Fibroblast of the conjunctiva (primary cell): ENCODE measurements at regions not wholly inside any gene's neighbourhood (a gene's known extent, or its start where the extent isn't known, plus 50 kb on each side); places are given as distances from the start of the nearest gene placed in this dataset.

Experiments used
- DNase-seq: peaks from one replicate; pipeline ENCODE4 v3.0.0-alpha.2; 2010; ENCODE audit warnings: low read depth

- no peak for DNase-seq
Measured at GRCh38 chr11:115845872-115846271, 341.7 kb upstream of the CADM1 start.

- DNase-seq = no peak
Measured at GRCh38 chr11:115843685-115844084, 339.5 kb upstream of the CADM1 start.

- DNase-seq = no peak
Measured at GRCh38 chr11:115843111-115843510, 338.9 kb upstream of the CADM1 start.

GRCh38 chr11:115820026-115820425 is 315.8 kb upstream of the CADM1 start:
- DNase-seq = no peak

- DNase-seq = no peak
Measured at GRCh38 chr11:115819014-115819413, 314.8 kb upstream of the CADM1 start.

GRCh38 chr11:115817844-115818468 is 313.7 kb upstream of the CADM1 start:
- no peak for DNase-seq

- DNase-seq = no peak
Measured at GRCh38 chr11:115808351-115808940, 304.2 kb upstream of the CADM1 start.

GRCh38 chr11:115806056-115806455 is 301.8 kb upstream of the CADM1 start:
- no peak for DNase-seq

- DNase-seq = no peak
Measured at GRCh38 chr11:115803073-115803740, 299.0 kb upstream of the CADM1 start.

GRCh38 chr11:115802641-115803040 is 298.4 kb upstream of the CADM1 start:
- no peak for DNase-seq

- DNase-seq = no peak
Measured at GRCh38 chr11:115792903-115793302, 288.7 kb upstream of the CADM1 start.

- no peak for DNase-seq
Measured at GRCh38 chr11:115787302-115787701, 283.1 kb upstream of the CADM1 start.

- no peak for DNase-seq
Measured at GRCh38 chr11:115784796-115785521, 280.7 kb upstream of the CADM1 start.

GRCh38 chr11:115780646-115781362 is 276.6 kb upstream of the CADM1 start:
- no peak for DNase-seq

GRCh38 chr11:115778928-115779650 is 274.9 kb upstream of the CADM1 start:
- no peak for DNase-seq

GRCh38 chr11:115776916-115777315 is 272.7 kb upstream of the CADM1 start:
- no peak for DNase-seq

- no peak for DNase-seq
Measured at GRCh38 chr11:115775846-115776245, 271.6 kb upstream of the CADM1 start.

- no peak for DNase-seq
Measured at GRCh38 chr11:115774756-115775155, 270.5 kb upstream of the CADM1 start.

- no peak for DNase-seq
Measured at GRCh38 chr11:115769891-115770290, 265.7 kb upstream of the CADM1 start.

- no peak for DNase-seq
Measured at GRCh38 chr11:115767883-115768282, 263.7 kb upstream of the CADM1 start.

- no peak for DNase-seq
Measured at GRCh38 chr11:115767047-115767802, 263.0 kb upstream of the CADM1 start.
